Dendritic cell treated with granulocyte-macrophage colony-stimulating factor and Interleukin-4, amounts not matched to agents 40 ng/mL and 50 ng/mL, for 4 days (primary cell): ENCODE measurements at regions not wholly inside any gene's neighbourhood (a gene's known extent, or its start where the extent isn't known, plus 50 kb on each side); places are given as distances from the start of the nearest gene placed in this dataset.

Experiments used
- H3K27ac Mint-ChIP-seq: one replicate; pipeline ENCODE4 v1.8.0; 2022; ENCODE audit warnings: mild to moderate bottlenecking, mixed read lengths
- H3K27me3 Mint-ChIP-seq: one replicate; pipeline ENCODE4 v1.8.0; 2022; ENCODE audit warnings: mild to moderate bottlenecking, mixed read lengths
- H3K36me3 Mint-ChIP-seq: one replicate; pipeline ENCODE4 v1.8.0; 2022; ENCODE audit warnings: low read depth, mixed read lengths
- H3K4me1 Mint-ChIP-seq: one replicate; pipeline ENCODE4 v1.8.0; 2022; ENCODE audit warnings: low read depth, mixed read lengths
- H3K4me3 Mint-ChIP-seq: one replicate; pipeline ENCODE4 v1.8.0; 2022; ENCODE audit warnings: mild to moderate bottlenecking, moderate library complexity, mixed read lengths
- H3K9me3 Mint-ChIP-seq: one replicate; pipeline ENCODE4 v1.8.0; 2022; ENCODE audit warnings: mixed read lengths
- intact Hi-C: fragments of 100-400 bp; cut with micrococcal nuclease; formaldehyde crosslinking; loops from one replicate; pipeline ENCODE4 v1.15.0; 2022

GRCh38 chr5:173434270-173434669, 106.1 kb upstream of the STC2 start:
- Mint-ChIP-seq H3K36me3 (no peaks in the 10 kb centered on the region), H3K27ac (no peak overlapping the region), H3K4me3 (no peak overlapping the region), H3K4me1 (no peaks in the 10 kb centered on the region), H3K27me3 (peaks cover 10% of the 10 kb centered on the region), H3K9me3 (no peaks in the 10 kb centered on the region)
- intact Hi-C loops, result no loop called here

- Mint-ChIP-seq H3K4me3 (no peak overlapping the region), H3K27me3 (peaks cover 12% of the 10 kb centered on the region), H3K27ac (no peak overlapping the region), H3K4me1 (no peaks in the 10 kb centered on the region), H3K36me3 (no peaks in the 10 kb centered on the region), H3K9me3 (peaks cover 8% of the 10 kb centered on the region)
- intact Hi-C loops, result no loop called here
These were observed 102.2 kb upstream of the STC2 start for GRCh38 chr5:173430394-173430793.

- Mint-ChIP-seq H3K9me3 (peaks cover 8% of the 10 kb centered on the region), H3K27me3 (peaks cover 12% of the 10 kb centered on the region), H3K36me3 (no peaks in the 10 kb centered on the region), H3K4me3 (no peak overlapping the region), H3K27ac (no peak overlapping the region), H3K4me1 (no peaks in the 10 kb centered on the region)
- intact Hi-C loops, result no loop called here
These were observed 101.4 kb upstream of the STC2 start for GRCh38 chr5:173429489-173430150.

DNA sequence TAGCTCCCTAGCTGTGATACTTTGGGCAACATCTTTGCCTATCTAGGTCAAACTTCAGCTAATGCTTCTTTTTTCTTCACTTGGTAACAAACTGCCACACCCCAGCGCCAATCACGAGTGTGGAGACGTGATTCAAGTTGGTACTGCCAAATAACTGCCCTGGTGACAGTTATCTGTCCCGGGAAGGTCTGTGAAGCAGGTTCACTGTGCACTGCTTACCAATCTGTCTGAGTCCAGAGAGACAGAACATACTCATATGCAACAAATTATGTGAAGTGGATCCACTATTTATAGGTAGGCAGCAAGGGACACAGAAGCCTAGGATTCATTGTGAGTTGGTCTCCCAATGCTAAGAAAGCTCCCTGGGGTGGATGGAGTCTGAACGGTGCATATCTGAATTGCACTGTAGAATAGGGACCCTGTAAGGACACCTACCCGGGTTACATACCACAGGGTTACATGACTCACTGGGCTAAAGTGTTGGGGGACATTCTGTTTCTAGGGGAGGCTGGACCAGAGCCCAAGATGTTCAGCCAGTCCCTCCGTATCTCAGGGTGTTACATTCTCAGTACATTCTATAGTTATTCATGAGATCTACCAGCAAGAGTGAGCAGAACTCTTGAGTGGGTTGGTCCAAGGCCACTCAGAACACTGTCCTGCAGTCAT, 95.4 kb upstream of the STC2 start:
- H3K36me3 Mint-ChIP-seq, result no peaks in the 10 kb centered on the region
- H3K9me3 Mint-ChIP-seq, result peaks cover 23% of the 10 kb centered on the region
- no peak overlapping the region for H3K4me3 Mint-ChIP-seq
- no peaks in the 10 kb centered on the region for H3K4me1 Mint-ChIP-seq
- peaks cover 8% of the 10 kb centered on the region for H3K27me3 Mint-ChIP-seq
- no peak overlapping the region for H3K27ac Mint-ChIP-seq
- intact Hi-C loops, result no loop called here

- intact Hi-C loops, result no loop called here
- H3K4me3 Mint-ChIP-seq, result no peak overlapping the region
- no peak overlapping the region for H3K27ac Mint-ChIP-seq
- peaks cover 15% of the 10 kb centered on the region for H3K9me3 Mint-ChIP-seq
- peaks cover 6% of the 10 kb centered on the region for H3K27me3 Mint-ChIP-seq
- no peaks in the 10 kb centered on the region for H3K4me1 Mint-ChIP-seq
- no peaks in the 10 kb centered on the region for H3K36me3 Mint-ChIP-seq
These were observed 91.9 kb upstream of the STC2 start for GRCh38 chr5:173420108-173420507.

DNA sequence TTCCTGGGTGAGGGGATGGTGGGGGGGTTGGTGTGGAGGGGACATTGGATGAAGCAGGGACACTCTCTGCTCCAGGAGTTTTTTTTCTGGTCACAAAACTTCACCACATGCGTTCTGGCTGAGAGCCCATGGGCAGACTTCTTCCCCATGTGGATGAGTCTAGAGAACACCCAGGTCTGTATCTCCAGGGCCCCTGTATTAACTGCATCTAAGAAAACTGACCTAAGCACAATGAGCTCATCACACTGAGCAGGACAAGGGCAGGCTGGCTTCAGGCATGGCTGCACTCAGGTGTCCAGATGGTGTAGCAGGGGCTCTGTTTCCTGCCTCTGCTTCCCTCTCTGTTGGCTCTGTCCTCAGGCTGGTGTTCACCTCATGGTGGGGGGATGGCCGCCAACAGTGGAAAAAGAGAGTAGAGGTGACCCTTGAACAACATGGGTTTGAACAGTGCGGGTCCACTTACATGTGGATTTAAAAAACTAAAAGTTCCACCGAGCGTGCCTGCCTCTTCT, 85.3 kb upstream of the STC2 start:
- Mint-ChIP-seq H3K27me3 (peaks cover 11% of the 10 kb centered on the region), H3K9me3 (no peaks in the 10 kb centered on the region), H3K4me3 (no peak overlapping the region), H3K27ac (no peak overlapping the region), H3K36me3 (no peaks in the 10 kb centered on the region), H3K4me1 (no peaks in the 10 kb centered on the region)
- intact Hi-C loops, result no loop called here

DNA sequence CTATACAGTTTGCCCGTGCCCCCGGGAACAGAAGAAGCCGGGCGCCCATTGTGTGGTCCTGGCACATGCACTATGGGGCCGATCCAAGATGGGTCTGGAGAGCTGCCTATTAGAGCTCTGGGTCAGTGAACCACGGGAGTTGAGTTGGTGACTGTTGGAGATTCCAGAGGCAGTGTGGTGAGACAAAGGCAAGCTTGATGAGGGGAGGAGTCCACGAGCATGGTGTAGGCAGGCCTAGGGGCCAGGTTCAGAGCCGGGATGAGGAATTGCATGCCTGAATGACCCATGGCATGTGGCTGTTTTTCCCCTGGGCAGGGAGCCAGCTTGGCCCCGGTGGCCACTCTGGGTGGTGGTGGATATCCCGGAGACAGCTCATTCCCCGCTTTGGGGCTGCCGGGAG, 84.4 kb upstream of the STC2 start:
- Mint-ChIP-seq H3K27me3 (peaks cover 11% of the 10 kb centered on the region), H3K27ac (no peak overlapping the region), H3K4me3 (no peak overlapping the region), H3K4me1 (no peaks in the 10 kb centered on the region), H3K9me3 (no peaks in the 10 kb centered on the region), H3K36me3 (no peaks in the 10 kb centered on the region)
- intact Hi-C loops, result no loop called here

DNA sequence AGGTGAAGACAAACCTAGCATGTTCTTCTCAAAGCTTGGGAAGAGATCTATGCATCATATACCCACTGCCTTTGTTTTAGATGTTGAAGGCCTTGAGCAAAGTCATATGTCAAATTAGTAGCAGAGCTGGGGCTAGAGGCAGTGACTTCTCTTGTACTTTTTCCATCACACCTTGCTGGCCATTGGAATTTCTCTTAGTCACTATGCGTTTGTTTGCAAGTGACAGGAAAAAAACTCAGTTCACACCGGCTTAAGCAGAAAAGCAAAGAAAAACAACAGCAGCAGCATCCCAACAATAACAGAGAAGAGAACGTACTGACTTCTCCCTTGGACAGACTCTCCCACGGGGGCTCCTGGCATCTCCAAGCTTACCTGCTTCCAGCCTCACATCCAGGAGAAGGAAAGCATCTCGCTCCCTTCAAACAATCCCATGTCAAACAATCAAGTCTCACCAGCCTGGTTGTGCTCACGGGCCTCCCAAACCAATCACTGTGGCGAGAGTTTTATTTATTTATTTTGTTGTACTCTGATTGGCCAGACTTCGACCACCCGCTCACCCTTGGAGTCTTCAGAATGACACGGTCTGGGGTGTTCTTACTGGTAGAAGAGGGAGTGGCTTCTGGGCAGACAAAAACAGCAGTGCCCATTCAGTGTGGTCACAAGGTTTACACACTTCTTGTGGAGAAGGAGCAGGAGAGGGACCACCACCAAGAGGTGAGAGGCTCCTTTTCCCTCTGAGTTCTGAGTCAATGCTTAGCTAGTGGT, 83.8 kb upstream of the STC2 start:
- Mint-ChIP-seq H3K4me1 (no peaks in the 10 kb centered on the region), H3K9me3 (no peaks in the 10 kb centered on the region), H3K36me3 (no peaks in the 10 kb centered on the region), H3K27me3 (peaks cover 11% of the 10 kb centered on the region), H3K27ac (no peak overlapping the region), H3K4me3 (no peak overlapping the region)
- intact Hi-C loops, result no loop called here

DNA sequence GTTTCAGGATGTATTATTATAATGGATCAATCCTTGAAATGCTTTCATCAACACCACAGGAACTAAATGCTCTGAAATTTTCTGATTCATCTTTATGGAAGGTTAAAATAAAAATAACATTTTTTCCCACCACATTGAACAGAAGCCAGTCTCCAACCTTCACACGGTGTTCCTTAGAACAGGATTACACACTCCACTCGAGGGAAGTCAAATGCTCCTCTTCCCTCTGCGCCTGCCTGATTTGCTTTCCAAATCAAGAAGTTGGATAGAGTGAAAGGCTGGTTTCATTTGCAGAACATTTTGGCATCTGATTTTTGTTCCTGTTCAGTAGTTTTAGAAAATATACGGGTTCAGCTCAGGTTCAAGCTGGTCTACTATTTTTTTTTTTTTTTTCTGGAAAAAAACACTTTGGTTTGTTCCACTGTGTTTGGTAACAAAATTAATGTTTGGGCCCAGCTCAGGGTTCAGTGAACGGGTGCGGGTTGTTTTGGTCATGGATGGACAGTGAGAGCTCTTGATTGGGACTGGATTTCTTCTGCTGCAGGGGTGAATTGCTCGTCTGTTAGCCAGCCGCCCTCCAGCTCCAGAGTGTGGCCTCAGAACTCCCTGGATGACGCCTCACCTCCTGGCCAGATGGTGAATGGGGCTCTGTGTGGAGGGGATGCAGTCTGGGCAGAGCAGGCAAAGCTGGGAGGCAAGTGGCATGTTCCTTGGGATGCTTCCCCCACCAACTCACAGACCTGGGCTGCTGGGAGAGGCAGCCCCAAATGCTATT, 82.4 kb upstream of the STC2 start:
- H3K27ac Mint-ChIP-seq, result no peak overlapping the region
- peaks cover 6% of the 10 kb centered on the region for H3K27me3 Mint-ChIP-seq
- H3K9me3 Mint-ChIP-seq, result no peaks in the 10 kb centered on the region
- no peak overlapping the region for H3K4me3 Mint-ChIP-seq
- no peaks in the 10 kb centered on the region for H3K36me3 Mint-ChIP-seq
- intact Hi-C loops, result no loop called here
- no peaks in the 10 kb centered on the region for H3K4me1 Mint-ChIP-seq

- H3K9me3 Mint-ChIP-seq, result no peaks in the 10 kb centered on the region
- no peak overlapping the region for H3K27ac Mint-ChIP-seq
- peaks cover 5% of the 10 kb centered on the region for H3K27me3 Mint-ChIP-seq
- no peaks in the 10 kb centered on the region for H3K36me3 Mint-ChIP-seq
- H3K4me3 Mint-ChIP-seq, result no peak overlapping the region
- intact Hi-C loops, result no loop called here
- no peaks in the 10 kb centered on the region for H3K4me1 Mint-ChIP-seq
These were observed 80.7 kb upstream of the STC2 start for GRCh38 chr5:173408946-173409345.

DNA sequence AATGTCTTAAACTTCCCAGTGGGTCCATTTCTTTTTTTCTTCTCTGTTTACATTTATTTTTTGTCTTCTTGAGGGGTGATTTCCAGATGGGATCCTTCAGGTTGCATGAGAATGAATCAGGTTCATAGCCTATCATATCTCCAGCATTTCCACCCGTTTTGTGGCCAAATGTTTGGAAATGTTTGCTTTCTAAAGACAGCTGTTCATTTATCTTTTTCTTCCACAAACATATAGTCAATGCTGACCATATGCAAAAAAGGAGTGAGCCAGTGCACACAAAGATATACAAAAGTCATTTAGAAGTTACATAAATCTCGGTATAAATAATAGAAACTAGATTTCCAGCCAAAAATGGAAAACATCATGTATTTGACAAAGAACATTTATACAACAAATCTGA, 71.6 kb upstream of the STC2 start:
- H3K4me3 Mint-ChIP-seq, result no peak overlapping the region
- H3K27ac Mint-ChIP-seq, result no peak overlapping the region
- no peaks in the 10 kb centered on the region for H3K9me3 Mint-ChIP-seq
- H3K27me3 Mint-ChIP-seq, result no peaks in the 10 kb centered on the region
- intact Hi-C loops, result no loop called here
- H3K36me3 Mint-ChIP-seq, result no peaks in the 10 kb centered on the region
- H3K4me1 Mint-ChIP-seq, result peaks cover 24% of the 10 kb centered on the region

DNA sequence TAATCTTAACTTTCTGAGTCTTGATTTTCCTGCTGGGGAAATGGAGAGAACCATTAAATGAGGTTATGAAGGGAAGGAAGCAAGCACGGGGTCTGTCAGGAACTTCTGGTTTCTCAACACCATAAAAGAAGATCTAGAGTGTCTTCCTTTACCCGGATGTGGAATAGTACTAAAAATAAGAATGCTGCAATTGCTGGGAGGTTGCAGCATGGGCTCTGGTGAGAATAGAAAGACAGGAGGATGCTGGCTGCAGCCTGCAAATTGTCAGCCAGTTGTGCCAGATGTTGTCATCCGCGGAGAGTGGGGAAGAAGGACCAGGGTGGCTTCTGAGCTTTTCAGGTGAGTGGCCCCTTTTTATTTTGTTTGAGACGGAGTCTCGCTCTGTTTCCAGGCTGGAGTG, 69.3 kb upstream of the STC2 start:
- peaks cover 24% of the 10 kb centered on the region for H3K4me1 Mint-ChIP-seq
- H3K27ac Mint-ChIP-seq, result no peak overlapping the region
- H3K36me3 Mint-ChIP-seq, result no peaks in the 10 kb centered on the region
- peaks cover 12% of the 10 kb centered on the region for H3K9me3 Mint-ChIP-seq
- H3K4me3 Mint-ChIP-seq, result no peak overlapping the region
- intact Hi-C loops, result no loop called here
- peaks cover 2% of the 10 kb centered on the region for H3K27me3 Mint-ChIP-seq

DNA sequence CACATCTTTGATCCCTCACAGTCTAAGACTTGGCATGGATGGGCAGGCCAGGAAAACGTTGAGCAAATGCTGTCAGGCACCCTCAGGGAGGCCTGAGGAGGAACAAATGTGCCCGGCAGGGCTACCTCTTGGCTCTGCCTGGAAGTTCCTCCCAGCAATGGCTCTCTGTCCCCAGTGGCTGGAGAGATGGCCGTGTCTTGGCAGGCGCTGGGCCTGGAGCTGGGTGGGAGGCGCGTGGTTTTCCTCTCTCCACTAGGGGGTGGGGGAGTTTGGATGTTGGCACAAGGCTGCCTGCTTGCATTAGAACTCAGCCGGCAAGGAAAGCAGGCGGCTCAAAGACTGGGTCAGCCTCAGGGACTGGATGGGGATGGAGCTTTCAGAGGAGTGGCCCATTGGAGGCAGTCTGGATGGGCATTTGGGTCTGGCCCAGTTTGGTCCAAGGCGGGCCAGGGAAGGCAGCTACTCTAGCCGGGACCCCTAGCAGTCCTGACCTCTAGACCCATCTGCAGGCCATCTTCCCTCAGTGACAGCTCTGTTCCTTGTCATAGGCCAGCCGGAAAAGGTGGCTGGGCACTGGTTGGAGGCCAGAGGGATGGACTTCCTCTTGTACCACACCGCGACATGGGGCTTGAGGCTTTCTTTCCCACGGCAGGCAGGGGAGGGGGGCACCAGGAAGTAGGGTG, 68.2 kb upstream of the STC2 start:
- Mint-ChIP-seq H3K9me3 (peaks cover 12% of the 10 kb centered on the region), H3K27me3 (peaks cover 2% of the 10 kb centered on the region)
- intact Hi-C loops, result no loop called here

More for the DNA sequence above, 68.2 kb upstream of the STC2 start:
- Mint-ChIP-seq H3K36me3 (no peaks in the 10 kb centered on the region), H3K4me3 (no peak overlapping the region), H3K27ac (no peak overlapping the region), H3K4me1 (peaks cover 24% of the 10 kb centered on the region)
